ENCODE measurements at regions not wholly inside any gene's neighbourhood (a gene's known extent, or its start where the extent isn't known, plus 50 kb on each side); places are given as distances from the start of the nearest gene placed in this dataset.
A peak's percentile ranks its signal among the peaks of the same experiment; 100 is the strongest.
"Not testable (repeated sequence)": the region's sequence is repeated elsewhere in the genome, so short reads cannot be mapped to it uniquely, and the experiment has no call there.

DNA sequence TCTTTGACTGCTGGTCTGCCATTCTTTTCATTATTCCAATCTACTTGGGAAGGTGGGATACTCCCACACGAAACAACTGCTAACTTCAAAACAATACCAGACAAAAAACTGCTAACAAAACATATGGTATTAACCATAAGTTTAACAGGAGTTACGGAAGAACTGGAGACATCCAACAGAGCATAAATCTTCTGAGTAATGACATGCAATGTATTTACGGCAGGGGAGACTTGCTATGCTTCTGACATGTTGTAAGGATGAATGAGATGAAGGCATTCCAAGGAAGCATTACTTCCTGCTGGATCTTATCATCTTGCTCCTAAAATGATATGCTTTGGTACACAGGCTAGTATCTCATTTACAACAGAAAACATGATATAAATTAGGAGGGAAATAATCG is 85.8 kb downstream of the ZNF92 start:
- Histone ChIP-seq H3K9me2 (replicated peaks; ENCODE audit: insufficient read depth, low read length) (no peaks in the 10 kb centered on the region), H3K79me2 (ENCODE audit: insufficient read depth, low read length) (no peaks in the 10 kb centered on the region), H2AFZ (ENCODE audit: low read depth, low read length, severe bottlenecking) (no peak overlapping the region), H3K27me3 (ENCODE audit: low read length) (no peaks in the 10 kb centered on the region), H3K9me3 (ENCODE audit: insufficient read depth, low read length) (no peaks in the 10 kb centered on the region), H3K4me2 (ENCODE audit: low read depth, low read length, poor library complexity, severe bottlenecking) (no peak overlapping the region), H3F3A (ENCODE audit: insufficient read depth) (no peaks in the 10 kb centered on the region; the same call in 1 of the 2 replicates), H4K20me1 (ENCODE audit: low read depth, low read length) (no peaks in the 10 kb centered on the region), H3K9ac (ENCODE audit: low read length) (no peak overlapping the region), H3K36me3 (ENCODE audit: low read length) (no peaks in the 10 kb centered on the region), H3K27ac (ENCODE audit: low read depth, low read length) (no peak overlapping the region), H3K4me3 (ENCODE audit: insufficient read depth, low read length, poor library complexity, severe bottlenecking) (no peak overlapping the region)
- TF ChIP-seq EZH2phosphoT487 (conservative IDR thresholded peaks at IDR 0.05; ENCODE audit: low read length) = no peak
- TF ChIP-seq, protein P1, sequence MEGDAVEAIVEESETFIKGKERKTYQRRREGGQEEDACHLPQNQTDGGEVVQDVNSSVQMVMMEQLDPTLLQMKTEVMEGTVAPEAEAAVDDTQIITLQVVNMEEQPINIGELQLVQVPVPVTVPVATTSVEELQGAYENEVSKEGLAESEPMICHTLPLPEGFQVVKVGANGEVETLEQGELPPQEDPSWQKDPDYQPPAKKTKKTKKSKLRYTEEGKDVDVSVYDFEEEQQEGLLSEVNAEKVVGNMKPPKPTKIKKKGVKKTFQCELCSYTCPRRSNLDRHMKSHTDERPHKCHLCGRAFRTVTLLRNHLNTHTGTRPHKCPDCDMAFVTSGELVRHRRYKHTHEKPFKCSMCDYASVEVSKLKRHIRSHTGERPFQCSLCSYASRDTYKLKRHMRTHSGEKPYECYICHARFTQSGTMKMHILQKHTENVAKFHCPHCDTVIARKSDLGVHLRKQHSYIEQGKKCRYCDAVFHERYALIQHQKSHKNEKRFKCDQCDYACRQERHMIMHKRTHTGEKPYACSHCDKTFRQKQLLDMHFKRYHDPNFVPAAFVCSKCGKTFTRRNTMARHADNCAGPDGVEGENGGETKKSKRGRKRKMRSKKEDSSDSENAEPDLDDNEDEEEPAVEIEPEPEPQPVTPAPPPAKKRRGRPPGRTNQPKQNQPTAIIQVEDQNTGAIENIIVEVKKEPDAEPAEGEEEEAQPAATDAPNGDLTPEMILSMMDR (IDR thresholded peaks at IDR 0.05; ENCODE audit: insufficient read depth, low read length, poor library complexity, severe bottlenecking) = no peak

DNA sequence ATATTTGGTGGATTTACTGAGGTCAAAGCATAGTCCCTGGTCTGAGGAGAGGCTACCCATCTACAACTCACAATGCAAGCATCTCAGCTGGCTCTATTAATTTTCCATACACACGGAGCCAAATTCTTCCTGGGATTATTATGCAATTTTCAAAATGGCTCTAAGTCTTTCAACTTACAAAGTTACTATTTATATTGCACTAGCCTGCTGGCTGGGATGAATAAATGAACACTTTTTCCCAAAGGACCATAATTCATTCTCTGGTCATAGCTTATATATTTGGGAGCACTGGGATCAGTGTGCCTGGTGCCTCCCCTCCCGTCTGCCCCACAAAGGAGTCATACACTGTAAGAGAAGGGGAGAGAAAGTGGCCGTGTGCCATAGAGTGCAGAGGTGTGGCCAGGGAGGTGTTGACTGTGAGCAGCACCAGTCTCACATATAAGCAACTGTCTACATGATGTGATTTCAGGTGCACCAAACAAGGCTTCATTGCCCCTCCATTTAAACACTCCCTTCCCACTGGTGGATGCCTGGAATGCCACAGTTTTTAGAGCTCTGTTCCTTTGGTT is 88.6 kb downstream of the ZNF92 start:
- H3K9me2 ChIP-seq (replicated peaks; ENCODE audit: insufficient read depth, low read length) = no peaks in the 10 kb centered on the region
- TF ChIP-seq EZH2phosphoT487 (conservative IDR thresholded peaks at IDR 0.05; ENCODE audit: low read length) = no peak
- TF ChIP-seq, protein P1 (IDR thresholded peaks at IDR 0.05; ENCODE audit: insufficient read depth, low read length, poor library complexity, severe bottlenecking) = no peak
- no peak overlapping the region for H2AFZ ChIP-seq (ENCODE audit: low read depth, low read length, severe bottlenecking)
- no peaks in the 10 kb centered on the region for H3K9me3 ChIP-seq (ENCODE audit: insufficient read depth, low read length)
- H3F3A ChIP-seq (ENCODE audit: insufficient read depth) = no peaks in the 10 kb centered on the region; the same call in 1 of the 2 replicates
- no peaks in the 10 kb centered on the region for H4K20me1 ChIP-seq (ENCODE audit: low read depth, low read length)
- no peaks in the 10 kb centered on the region for H3K79me2 ChIP-seq (ENCODE audit: insufficient read depth, low read length)
- H3K9ac ChIP-seq (ENCODE audit: low read length) = no peak overlapping the region
- H3K4me3 ChIP-seq (ENCODE audit: insufficient read depth, low read length, poor library complexity, severe bottlenecking) = no peak overlapping the region
- H3K36me3 ChIP-seq (ENCODE audit: low read length) = no peaks in the 10 kb centered on the region
- H3K4me2 ChIP-seq (ENCODE audit: low read depth, low read length, poor library complexity, severe bottlenecking) = peak overlapping the region; percentile 12
- H3K27me3 ChIP-seq (ENCODE audit: low read length) = no peaks in the 10 kb centered on the region
- H3K27ac ChIP-seq (ENCODE audit: low read depth, low read length) = peak overlapping the region; percentile 55

GRCh38 chr7:65463184-65463583 is 89.5 kb downstream of the ZNF92 start:
- Histone ChIP-seq H3K27ac (ENCODE audit: low read depth, low read length) (peak overlapping the region; percentile 55), H3K36me3 (ENCODE audit: low read length) (no peaks in the 10 kb centered on the region), H2AFZ (ENCODE audit: low read depth, low read length, severe bottlenecking) (no peak overlapping the region), H4K20me1 (ENCODE audit: low read depth, low read length) (no peaks in the 10 kb centered on the region), H3K9me3 (ENCODE audit: insufficient read depth, low read length) (no peaks in the 10 kb centered on the region), H3K4me3 (ENCODE audit: insufficient read depth, low read length, poor library complexity, severe bottlenecking) (no peak overlapping the region), H3K79me2 (ENCODE audit: insufficient read depth, low read length) (no peaks in the 10 kb centered on the region), H3K9me2 (replicated peaks; ENCODE audit: insufficient read depth, low read length) (no peaks in the 10 kb centered on the region), H3F3A (ENCODE audit: insufficient read depth) (no peaks in the 10 kb centered on the region; the same call in 1 of the 2 replicates), H3K27me3 (ENCODE audit: low read length) (no peaks in the 10 kb centered on the region), H3K4me2 (ENCODE audit: low read depth, low read length, poor library complexity, severe bottlenecking) (no peak overlapping the region), H3K9ac (ENCODE audit: low read length) (no peak overlapping the region)
- TF ChIP-seq, protein P1 (IDR thresholded peaks at IDR 0.05; ENCODE audit: insufficient read depth, low read length, poor library complexity, severe bottlenecking) = no peak
- TF ChIP-seq EZH2phosphoT487 (conservative IDR thresholded peaks at IDR 0.05; ENCODE audit: low read length) = no peak

GRCh38 chr7:65469919-65470558 is 96.4 kb downstream of the ZNF92 start:
- H3K9me3 ChIP-seq (ENCODE audit: insufficient read depth, low read length) = peaks cover 11% of the 10 kb centered on the region; the same call in 1 of the 2 replicates
- not testable (repeated sequence) for H3F3A ChIP-seq (ENCODE audit: insufficient read depth); H3K27me3 ChIP-seq (ENCODE audit: low read length); H3K9me2 ChIP-seq (replicated peaks; ENCODE audit: insufficient read depth, low read length); H3K9ac ChIP-seq (ENCODE audit: low read length); H2AFZ ChIP-seq (ENCODE audit: low read depth, low read length, severe bottlenecking); H4K20me1 ChIP-seq (ENCODE audit: low read depth, low read length); H3K79me2 ChIP-seq (ENCODE audit: insufficient read depth, low read length); H3K4me3 ChIP-seq (ENCODE audit: insufficient read depth, low read length, poor library complexity, severe bottlenecking); H3K4me2 ChIP-seq (ENCODE audit: low read depth, low read length, poor library complexity, severe bottlenecking); H3K27ac ChIP-seq (ENCODE audit: low read depth, low read length)
- peaks cover 11% of the 10 kb centered on the region; the same call in 1 of the 2 replicates for H3K36me3 ChIP-seq (ENCODE audit: low read length)
